ENCODE measurements at regions not wholly inside any gene's neighbourhood (a gene's known extent, or its start where the extent isn't known, plus 50 kb on each side); places are given as distances from the start of the nearest gene placed in this dataset.

DNA sequence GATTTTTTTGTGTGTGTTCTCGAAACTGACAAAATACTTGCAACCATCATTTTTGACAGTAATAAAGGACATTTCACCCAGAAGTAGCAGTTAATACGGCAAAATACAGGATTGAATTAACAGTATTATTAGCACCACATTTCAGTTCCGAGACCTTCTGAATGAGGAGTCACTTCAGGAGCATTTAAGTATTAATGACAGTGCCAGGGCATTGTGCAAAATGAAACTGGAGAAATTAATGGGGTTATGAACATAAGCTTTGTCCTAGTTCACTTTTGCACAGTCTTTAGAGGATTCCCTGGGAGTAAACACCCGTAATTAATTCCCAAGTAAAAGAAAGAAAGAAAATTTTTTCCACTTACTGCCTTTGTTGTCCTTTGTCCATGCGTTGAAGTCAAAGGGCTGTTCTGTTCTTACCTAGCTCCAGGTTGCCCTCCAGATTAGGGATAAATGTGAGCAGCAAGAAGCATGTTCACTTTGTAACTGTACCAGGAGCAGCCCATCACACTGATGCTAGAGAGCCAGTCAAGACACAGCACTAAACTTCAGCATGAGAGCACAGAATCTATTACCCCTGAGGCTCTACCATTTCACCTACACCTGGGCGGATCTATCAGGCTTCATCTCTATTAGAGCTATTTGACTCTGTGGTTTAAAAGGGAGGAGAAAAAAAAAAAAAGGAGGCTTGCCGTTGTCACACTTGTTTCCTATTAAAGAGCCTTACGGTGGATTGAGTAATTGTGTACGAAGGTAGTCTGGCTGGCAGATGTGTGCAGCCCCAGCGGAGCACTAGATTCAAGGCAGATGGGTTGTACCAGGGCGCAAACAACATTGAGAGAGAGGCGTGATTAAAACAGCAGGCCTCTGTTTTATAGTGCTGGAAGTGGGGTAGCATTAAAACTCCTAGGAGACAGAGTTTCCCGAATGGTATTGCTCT lies 297.8 kb upstream of the SEMA3A start:
- no peaks in the 10 kb centered on the region for H3K27me3 ChIP-seq
- H3K4me3 ChIP-seq = no peak overlapping the region
- TF ChIP-seq CTCF (IDR thresholded peaks at IDR 0.05) (no peak), EP300 (IDR thresholded peaks at IDR 0.05) (no peak), POLR2A (IDR thresholded peaks at IDR 0.05) (no peak)
- no peaks in the 10 kb centered on the region for H3K4me1 ChIP-seq (ENCODE audit: insufficient read depth)
- no peaks in the 10 kb centered on the region for H3K9me3 ChIP-seq
- 90 to 93% (median 92%) methylated on average over 13 of the region's 13 CpGs for WGBS, 3 donors
- no peak for DNase-seq
- intact Hi-C loops (cut with DNase I) = no loop called here
- H3K27ac ChIP-seq = no peak overlapping the region
- H3K36me3 ChIP-seq = no peaks in the 10 kb centered on the region

- no peaks in the 10 kb centered on the region for H3K36me3 ChIP-seq
- DNase-seq = no peak
- intact Hi-C loops (cut with DNase I) = no loop called here
- H3K4me3 ChIP-seq = no peak overlapping the region
- no peak for TF ChIP-seq POLR2A (IDR thresholded peaks at IDR 0.05)
- no peak for TF ChIP-seq EP300 (IDR thresholded peaks at IDR 0.05)
- H3K9me3 ChIP-seq = no peaks in the 10 kb centered on the region
- H3K27me3 ChIP-seq = no peaks in the 10 kb centered on the region
- H3K27ac ChIP-seq = no peak overlapping the region
- WGBS, 3 donors = 88 to 90% (median 89%) methylated on average over 6 of the region's 6 CpGs
- no peaks in the 10 kb centered on the region for H3K4me1 ChIP-seq (ENCODE audit: insufficient read depth)
Observed at GRCh38 chr7:84490661-84491060, 296.1 kb upstream of the SEMA3A start.

- WGBS, 3 donors = 90 to 92% (median 90%) methylated on average over 3 of the region's 3 CpGs
- intact Hi-C loops (cut with DNase I) = no loop called here
- no peak overlapping the region for H3K27ac ChIP-seq
Observed at GRCh38 chr7:84484502-84485079, 290.0 kb upstream of the SEMA3A start.

DNA sequence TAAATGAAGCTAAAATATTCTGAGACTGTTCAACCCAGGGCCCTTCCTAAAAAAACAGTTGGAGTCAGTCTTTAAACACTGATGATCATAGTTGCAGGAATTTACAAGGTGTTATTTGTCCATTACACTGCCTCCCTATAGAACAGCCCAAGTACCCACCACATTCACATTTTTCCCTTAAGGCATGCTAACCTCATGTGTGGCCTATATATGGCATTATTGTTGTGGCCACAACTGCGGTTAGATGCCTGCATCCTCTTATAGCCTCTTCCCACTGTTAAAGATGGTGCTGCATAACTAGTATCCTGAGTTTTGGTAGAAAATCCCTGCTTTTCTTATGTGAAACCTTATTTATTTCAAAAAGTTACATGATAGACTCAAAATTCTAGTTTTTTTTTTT lies 287.9 kb upstream of the SEMA3A start:
- 94 to 98% (median 95%) methylated on average over 1 of the region's 1 CpG for WGBS, 3 donors
- Histone ChIP-seq H3K36me3 (no peaks in the 10 kb centered on the region), H3K9me3 (no peaks in the 10 kb centered on the region), H3K27me3 (no peaks in the 10 kb centered on the region), H3K4me3 (no peak overlapping the region), H3K27ac (no peak overlapping the region), H3K4me1 (ENCODE audit: insufficient read depth) (no peaks in the 10 kb centered on the region)
- intact Hi-C loops (cut with DNase I) = no loop called here
- TF ChIP-seq EP300 (IDR thresholded peaks at IDR 0.05) = no peak
- no peak for TF ChIP-seq POLR2A (IDR thresholded peaks at IDR 0.05)
- TF ChIP-seq CTCF (IDR thresholded peaks at IDR 0.05) = no peak
- no peak for DNase-seq

More at GRCh38 chr7:84484502-84485079, 290.0 kb upstream of the SEMA3A start:
- Histone ChIP-seq H3K4me3 (no peak overlapping the region), H3K36me3 (no peaks in the 10 kb centered on the region), H3K9me3 (no peaks in the 10 kb centered on the region), H3K27me3 (no peaks in the 10 kb centered on the region), H3K4me1 (ENCODE audit: insufficient read depth) (no peaks in the 10 kb centered on the region)
- TF ChIP-seq EP300 (IDR thresholded peaks at IDR 0.05) (no peak), POLR2A (IDR thresholded peaks at IDR 0.05) (no peak)
- no peak for DNase-seq

DNA sequence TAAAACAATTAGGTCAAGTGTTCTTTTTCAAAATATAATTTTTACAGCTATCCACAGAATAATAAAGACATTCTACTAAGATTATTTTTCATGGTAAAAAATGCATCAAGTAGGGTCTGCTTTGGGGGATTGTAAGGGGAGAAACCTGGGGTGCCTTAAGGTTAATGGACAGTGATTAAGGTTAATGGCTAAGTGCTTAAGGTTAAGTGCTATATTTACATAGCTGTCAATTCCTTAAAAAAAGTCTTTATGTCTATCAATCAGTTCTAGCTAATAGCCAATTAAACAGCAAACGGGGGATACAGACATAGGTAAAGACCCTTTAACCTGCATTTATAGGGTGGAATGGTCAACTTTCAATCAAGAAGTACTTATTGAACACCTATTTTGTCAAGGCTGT lies 284.5 kb upstream of the SEMA3A start:
- DNase-seq = no peak
- H3K27me3 ChIP-seq = no peaks in the 10 kb centered on the region
- H3K27ac ChIP-seq = no peak overlapping the region
- no peaks in the 10 kb centered on the region for H3K36me3 ChIP-seq
- no peaks in the 10 kb centered on the region for H3K9me3 ChIP-seq
- WGBS, 3 donors = 91 to 93% (median 91%) methylated on average over 1 of the region's 1 CpG
- intact Hi-C loops (cut with DNase I) = no loop called here
- no peaks in the 10 kb centered on the region for H3K4me1 ChIP-seq (ENCODE audit: insufficient read depth)
- H3K4me3 ChIP-seq = no peak overlapping the region
- TF ChIP-seq EP300 (IDR thresholded peaks at IDR 0.05) = no peak
- TF ChIP-seq POLR2A (IDR thresholded peaks at IDR 0.05) = no peak
- no peak for TF ChIP-seq CTCF (IDR thresholded peaks at IDR 0.05)

Measured in ovary (tissue), 7 donors.